NOMO-1 treated with DMSO at 0.1 percent for 48 hours (cell line): ENCODE measurements at regions not wholly inside any gene's neighbourhood (a gene's known extent, or its start where the extent isn't known, plus 50 kb on each side); places are given as distances from the start of the nearest gene placed in this dataset.
A peak's percentile ranks its signal among the peaks of the same experiment; 100 is the strongest.

Experiments used
- DNase-seq: peaks from one replicate; lab custom pipeline; 2025; ENCODE audit not compliant: unreplicated experiment; lab: John Stamatoyannopoulos, UW

DNA sequence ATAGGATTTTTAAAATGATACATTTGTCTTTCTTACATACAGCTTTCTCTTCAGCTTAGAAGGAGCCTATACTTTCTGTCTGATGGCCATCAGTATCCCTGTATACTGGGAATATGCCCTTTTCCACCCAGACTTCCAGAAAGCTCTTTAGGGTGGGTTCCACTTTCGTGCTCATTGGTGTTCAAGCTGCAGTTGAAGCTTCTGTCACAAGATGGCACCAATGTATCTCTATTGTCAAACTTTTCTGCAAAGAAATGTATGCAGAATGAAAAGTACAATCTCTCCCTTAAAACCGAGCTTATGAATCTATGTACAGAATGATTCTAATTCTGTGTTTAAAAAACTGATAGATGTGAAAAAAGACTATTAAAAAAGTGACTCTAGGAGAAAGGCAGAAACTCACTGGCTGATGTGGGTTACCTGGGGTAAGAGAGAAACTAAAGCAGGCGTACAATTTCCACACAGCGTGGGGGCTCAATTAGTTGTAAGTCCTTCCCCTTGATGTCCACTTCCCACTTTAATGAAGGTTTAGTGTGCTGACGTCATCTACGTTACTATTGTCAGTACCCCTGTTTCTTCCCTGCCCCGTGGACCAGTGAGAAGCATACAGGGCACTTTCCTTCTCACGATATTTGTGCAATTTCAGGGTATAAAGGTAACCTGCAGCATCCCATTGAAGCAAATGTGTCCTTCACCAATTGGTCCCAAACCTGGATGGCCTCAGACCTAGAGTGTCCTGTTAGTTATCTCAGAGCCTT lies 57.3 kb upstream of the TCEAL2 start:
- peak; percentile 13 for DNase-seq

DNA sequence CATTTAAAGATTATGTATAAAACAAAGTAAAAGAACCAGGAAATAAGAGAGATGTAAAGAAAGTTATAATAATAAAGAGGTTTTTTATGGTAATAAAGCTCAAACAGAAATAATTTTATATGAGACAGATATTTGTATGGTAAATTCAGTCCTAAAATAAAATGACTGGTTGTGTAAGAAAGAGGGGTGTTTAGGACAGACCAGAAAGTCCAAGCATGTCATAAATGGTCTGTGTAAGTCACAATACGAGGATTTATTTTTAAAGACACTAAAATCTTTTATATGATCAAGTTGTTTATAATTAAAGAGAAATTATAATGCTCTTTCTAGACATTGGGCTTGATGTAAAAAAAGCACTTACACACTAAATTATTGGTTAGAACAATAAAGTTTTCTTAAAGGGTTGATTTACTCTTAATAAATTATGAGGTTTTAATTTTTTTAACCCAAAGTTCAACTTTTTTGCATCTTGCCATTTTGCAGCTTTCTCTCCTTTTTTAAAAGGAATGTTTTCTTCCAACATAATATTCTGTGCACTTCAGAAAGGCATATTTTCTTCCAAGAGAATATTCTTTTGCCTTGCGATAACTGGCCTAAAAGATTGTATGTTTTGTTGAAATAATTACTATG lies 61.9 kb upstream of the TCEAL2 start:
- DNase-seq = no peak

DNA sequence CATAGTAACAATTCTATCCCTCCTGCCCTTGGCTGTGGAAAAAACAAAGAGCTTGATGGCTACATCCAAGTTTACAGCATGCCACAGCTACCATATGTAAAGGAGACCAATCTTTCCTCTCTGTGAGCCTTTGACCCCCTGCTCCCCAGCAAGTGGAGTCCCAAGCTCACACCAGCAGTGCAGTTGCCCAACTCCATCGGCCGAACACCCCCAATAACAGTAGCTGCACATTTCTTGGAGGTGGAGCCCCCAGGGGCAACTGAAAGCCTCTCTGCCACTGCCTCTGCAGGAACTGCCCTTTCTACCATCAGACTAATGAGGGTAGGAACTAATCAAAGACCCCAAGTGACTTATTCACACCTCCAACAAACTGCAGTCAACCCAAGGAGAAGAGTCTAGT lies 81.0 kb upstream of the TCEAL2 start:
- no peak for DNase-seq

DNA sequence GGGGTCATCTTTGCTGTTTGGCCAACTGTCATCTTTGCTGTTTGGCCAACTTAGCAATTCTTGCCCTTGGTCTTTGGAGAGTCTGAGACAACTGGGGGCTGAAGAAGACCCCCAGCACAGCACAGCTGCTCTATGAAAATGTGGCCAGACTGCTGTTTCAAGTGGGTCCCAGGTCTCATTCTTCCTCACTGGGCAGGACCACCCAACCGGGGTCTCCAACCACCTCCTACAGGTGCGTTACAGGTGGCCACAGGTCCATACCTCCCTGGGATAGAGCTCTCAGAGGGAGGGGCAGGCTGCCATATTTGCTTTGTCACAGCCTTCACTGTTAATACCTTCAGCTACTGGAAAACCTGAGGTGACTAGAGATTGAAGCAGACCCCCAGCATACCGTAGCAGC lies 82.1 kb upstream of the TCEAL2 start:
- DNase-seq = no peak

DNA sequence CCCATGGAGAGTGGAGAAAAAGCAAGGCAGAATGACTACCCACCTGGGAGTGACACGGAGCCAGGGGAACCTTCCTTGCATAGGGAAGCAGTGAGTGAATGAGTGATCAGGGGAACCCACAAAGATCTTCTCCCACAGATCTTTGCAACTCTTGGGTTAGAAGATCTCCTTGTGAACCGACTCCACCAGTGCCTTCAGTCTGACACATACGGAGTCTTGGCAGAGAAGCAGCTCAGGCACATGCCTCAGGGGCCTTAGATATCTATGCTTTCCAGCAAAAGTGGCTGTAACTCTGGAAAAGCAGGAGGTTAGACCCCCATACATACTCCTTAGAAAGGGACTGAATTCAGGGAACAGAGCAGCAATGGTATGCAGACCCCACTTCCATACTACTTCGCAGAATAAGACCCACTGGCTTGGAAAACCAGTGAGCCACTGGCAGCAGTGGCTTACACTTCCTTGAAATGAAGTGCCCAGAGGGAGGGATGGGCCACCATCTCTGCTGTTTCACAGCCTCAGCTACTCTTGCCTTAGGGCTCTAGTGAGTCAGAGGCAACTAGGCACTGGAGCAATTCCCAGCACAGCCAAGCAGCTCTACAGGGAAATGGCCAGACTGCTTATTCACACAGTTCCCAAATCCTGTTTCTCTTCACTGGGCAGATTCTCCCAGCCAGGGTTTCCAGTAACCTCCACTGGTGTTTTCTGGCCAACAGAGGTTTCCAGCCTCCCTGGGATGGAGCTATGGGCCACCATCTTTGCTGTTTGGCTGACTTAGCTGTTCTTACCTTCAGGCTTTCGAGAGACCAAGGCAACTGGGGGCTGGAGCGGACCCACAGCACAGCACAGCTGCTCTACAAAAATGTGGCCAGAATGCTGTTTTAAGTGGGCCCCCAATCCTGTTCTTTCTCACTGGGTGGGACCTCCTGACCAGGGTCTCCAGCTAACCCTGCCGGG lies 82.8 kb upstream of the TCEAL2 start:
- no peak for DNase-seq

DNA sequence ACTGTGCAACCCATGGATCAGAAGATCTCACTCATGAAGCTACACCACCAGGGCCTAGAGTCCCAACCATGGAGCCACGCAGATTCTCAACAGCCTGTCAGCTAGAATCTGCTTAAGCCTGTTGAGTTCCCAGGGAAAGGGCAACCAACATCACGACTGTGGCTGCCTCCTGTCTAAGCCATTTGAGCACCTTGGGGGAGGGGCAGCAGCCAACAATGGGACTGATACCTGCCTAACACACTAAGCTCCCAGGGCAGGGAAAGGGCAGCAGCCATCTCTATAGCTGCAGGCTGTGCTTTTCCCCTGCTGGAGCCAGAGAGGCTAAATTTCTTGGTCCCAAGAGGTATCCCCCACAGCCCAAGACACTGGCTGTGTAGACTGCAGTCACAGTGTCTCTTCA lies 96.5 kb upstream of the TCEAL2 start:
- DNase-seq = no peak

DNA sequence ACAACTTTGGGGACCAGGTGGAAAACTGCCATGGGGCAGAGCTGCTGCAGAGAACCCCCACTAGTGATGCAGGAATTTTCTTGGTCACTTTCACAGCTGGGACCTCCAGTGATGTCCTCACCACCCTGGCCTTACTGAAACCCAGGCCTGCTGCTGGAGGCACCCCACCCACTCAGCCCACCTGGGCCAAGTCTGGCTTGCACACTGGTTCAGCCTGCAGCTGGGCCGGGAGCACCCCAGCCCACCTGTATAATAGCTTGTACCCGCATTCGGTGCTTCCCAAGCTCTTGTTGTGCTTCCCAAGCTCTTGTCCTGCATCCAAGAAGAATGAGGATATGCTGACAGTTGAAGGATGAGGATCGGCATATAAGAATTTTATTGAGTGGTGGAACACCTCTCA lies 86.4 kb upstream of the ZMAT1 start:
- no peak for DNase-seq

DNA sequence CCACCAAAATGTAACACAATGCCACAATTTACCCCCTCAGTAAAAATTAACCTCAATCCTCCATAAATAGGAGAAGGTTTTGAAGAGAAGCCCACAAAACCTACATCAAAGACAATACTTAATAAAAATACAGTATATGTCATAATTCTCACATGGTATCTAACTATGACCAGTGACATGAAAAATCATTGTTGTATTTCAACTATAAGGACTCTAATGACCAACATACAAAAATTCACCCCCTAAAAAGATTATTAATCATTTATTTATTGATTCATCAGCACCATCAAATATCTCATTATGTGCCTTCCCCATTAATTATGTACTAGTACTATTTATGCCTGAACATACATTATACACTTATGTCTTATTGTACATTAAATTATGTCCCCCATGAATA lies 77.1 kb upstream of the ZMAT1 start:
- DNase-seq = no peak

DNA sequence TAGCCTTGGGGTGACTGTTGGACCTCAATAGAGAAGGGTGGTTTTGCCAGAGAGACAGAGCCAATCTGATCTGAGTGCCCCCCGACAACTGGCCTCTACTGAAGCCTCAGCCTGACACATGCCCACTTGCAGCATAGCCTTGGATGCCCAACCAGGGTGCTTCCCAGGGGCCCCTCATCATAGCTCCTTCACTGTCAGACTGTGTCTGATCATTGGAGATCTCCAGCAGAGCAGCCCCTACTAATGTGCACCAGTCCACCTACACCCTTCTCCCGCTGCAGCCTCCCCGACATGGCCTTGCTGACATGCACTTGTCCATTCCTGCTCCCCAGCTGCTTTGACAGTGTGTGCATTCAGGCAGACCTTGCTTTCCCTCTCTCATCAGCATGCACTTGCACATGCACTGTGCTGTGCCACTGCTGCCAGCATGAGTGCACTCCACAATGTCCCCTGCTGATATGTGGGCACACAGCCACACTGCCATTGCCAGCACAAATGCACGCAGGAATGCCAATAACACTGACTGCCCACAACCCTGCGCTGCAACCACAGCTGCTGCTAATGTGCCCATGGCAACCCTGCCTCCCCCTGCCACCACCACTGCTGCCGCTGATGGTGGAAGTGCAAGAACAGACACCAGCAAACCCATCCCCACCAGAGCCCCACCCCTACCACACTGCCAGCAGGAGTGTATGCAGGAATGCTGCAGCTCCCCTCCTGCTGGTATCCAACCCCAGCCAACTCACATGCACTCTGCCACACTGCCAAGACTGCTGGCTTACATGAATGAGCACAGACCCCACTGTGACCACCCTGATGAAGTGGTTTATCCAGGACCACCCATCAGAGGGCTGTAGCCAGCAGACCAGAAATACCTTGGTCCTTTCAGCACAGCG lies 68.1 kb upstream of the ZMAT1 start:
- no peak for DNase-seq

DNA sequence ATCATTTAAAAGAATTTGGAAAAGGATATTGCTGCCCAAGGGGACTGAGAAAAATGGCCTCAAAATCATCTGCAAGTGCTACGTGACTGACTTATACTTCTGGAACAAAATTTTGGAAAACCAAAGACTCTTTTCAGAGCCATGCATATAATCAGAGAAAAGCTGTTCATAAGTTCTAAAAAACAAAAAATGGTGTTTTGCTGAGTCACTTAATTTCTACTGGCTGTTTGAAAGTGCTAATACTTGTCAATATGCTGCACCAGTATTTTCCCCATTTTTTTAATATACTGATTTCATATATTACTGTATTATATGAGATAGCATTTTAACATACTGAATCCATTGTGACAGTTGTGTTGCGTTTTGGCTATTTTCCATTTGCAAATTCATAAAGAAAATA lies 61.5 kb upstream of the ZMAT1 start:
- no peak for DNase-seq

DNA sequence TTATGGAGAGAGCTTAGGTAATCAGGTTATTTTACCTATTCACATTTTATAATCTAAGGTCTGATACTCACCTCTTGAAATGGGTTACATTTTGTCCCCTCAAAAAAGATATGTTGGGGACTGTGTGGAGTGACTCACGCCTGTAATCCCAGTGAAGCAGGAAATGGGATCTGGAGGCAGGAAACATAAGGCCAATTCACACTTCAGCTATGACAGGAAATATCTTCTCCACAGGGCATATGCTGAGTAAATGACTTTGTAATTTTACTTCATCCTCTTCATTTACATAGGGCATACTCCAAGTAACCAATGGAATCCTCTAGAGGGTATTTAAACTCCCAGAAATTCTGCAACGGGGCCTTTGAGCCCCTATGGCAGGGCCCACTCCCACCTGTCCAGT lies 54.8 kb upstream of the ZMAT1 start:
- no peak for DNase-seq
